CD4-positive, alpha-beta T cell treated with Interleukin-15 for 4 hours (primary cell): ENCODE measurements at regions not wholly inside any gene's neighbourhood (a gene's known extent, or its start where the extent isn't known, plus 50 kb on each side); places are given as distances from the start of the nearest gene placed in this dataset.

ENCODE experiments used
- DNase-seq: peaks from one replicate; pipeline ENCODE4 v3.0.0-alpha.2; 2020; ENCODE audit warnings: low spot score

- no peak for DNase-seq
These were observed 606.0 kb upstream of the GCFC2 start for GRCh38 chr2:76316691-76317090.

- DNase-seq, result no peak
These were observed 603.7 kb upstream of the GCFC2 start for GRCh38 chr2:76314271-76315020.

GRCh38 chr2:76312236-76312635 lies 601.5 kb upstream of the GCFC2 start:
- DNase-seq, result no peak

- no peak for DNase-seq
These were observed 601.0 kb upstream of the GCFC2 start for GRCh38 chr2:76311728-76312127.

- DNase-seq, result no peak
These were observed 600.3 kb upstream of the GCFC2 start for GRCh38 chr2:76310894-76311633.

- no peak for DNase-seq
These were observed 596.8 kb upstream of the GCFC2 start for GRCh38 chr2:76307495-76307894.

- no peak for DNase-seq
These were observed 587.3 kb upstream of the GCFC2 start for GRCh38 chr2:76298041-76298440.

- no peak for DNase-seq
These were observed 585.7 kb upstream of the GCFC2 start for GRCh38 chr2:76296438-76296837.

- DNase-seq, result no peak
These were observed 585.0 kb upstream of the GCFC2 start for GRCh38 chr2:76295762-76296161.

- DNase-seq, result no peak
These were observed 577.9 kb upstream of the GCFC2 start for GRCh38 chr2:76288598-76288997.

- no peak for DNase-seq
These were observed 577.4 kb upstream of the GCFC2 start for GRCh38 chr2:76288146-76288545.

GRCh38 chr2:76283350-76283749 lies 572.6 kb upstream of the GCFC2 start:
- DNase-seq, result no peak

GRCh38 chr2:76281156-76281841 lies 570.6 kb upstream of the GCFC2 start:
- DNase-seq, result no peak

- no peak for DNase-seq
These were observed 570.0 kb upstream of the GCFC2 start for GRCh38 chr2:76280686-76281085.

- DNase-seq, result no peak
These were observed 568.4 kb upstream of the GCFC2 start for GRCh38 chr2:76279142-76279541.

- DNase-seq, result no peak
These were observed 565.1 kb upstream of the GCFC2 start for GRCh38 chr2:76275788-76276187.

- no peak for DNase-seq
These were observed 564.0 kb upstream of the GCFC2 start for GRCh38 chr2:76274676-76275075.

GRCh38 chr2:76274160-76274559 lies 563.4 kb upstream of the GCFC2 start:
- no peak for DNase-seq

GRCh38 chr2:76270096-76270710 lies 559.5 kb upstream of the GCFC2 start:
- no peak for DNase-seq

GRCh38 chr2:76268902-76269620 lies 558.3 kb upstream of the GCFC2 start:
- no peak for DNase-seq

- no peak for DNase-seq
These were observed 557.8 kb upstream of the GCFC2 start for GRCh38 chr2:76268484-76268883.

- DNase-seq, result no peak
These were observed 547.1 kb upstream of the GCFC2 start for GRCh38 chr2:76257802-76258201.
